H9 (cell line): ENCODE measurements at regions not wholly inside any gene's neighbourhood (a gene's known extent, or its start where the extent isn't known, plus 50 kb on each side); places are given as distances from the start of the nearest gene placed in this dataset.

Source experiments
- DNase-seq: peaks from one replicate; pipeline ENCODE4 v3.0.0-alpha.2; 2017
- H2AFZ ChIP-seq: one replicate; pipeline ENCODE4 v1.6.1; 2013; ENCODE audit warnings: mild to moderate bottlenecking, low read length, control low read depth, moderate library complexity
- H2AK5ac ChIP-seq: 2 replicates; pipeline ENCODE4 v1.6.1; 2013; ENCODE audit warnings: low read length, control low read depth, mixed read lengths; ENCODE audit not compliant: insufficient read length
- H2BK120ac ChIP-seq: one replicate; pipeline ENCODE4 v1.6.1; 2013; ENCODE audit warnings: low read depth, mild to moderate bottlenecking, low read length, control low read depth, inconsistent platforms; ENCODE audit not compliant: poor library complexity, severe bottlenecking
- H2BK12ac ChIP-seq: 2 replicates; pipeline ENCODE4 v1.6.1; 2013; ENCODE audit warnings: low read length, control low read depth, mixed read lengths, low read depth; ENCODE audit not compliant: insufficient read length
- H2BK15ac ChIP-seq: 2 replicates; pipeline ENCODE4 v1.6.1; 2013; ENCODE audit warnings: low read depth, low read length, control low read depth
- H2BK20ac ChIP-seq: one replicate; pipeline ENCODE4 v1.6.1; 2013; ENCODE audit warnings: low read depth, mild to moderate bottlenecking, low read length, control low read depth, inconsistent platforms; ENCODE audit not compliant: poor library complexity, severe bottlenecking
- H2BK5ac ChIP-seq: 2 replicates; pipeline ENCODE4 v1.6.1; 2013; ENCODE audit warnings: low read length, control low read depth, mixed read lengths; ENCODE audit not compliant: insufficient read length
- H3K14ac ChIP-seq: 2 replicates; pipeline ENCODE4 v1.6.1; 2013; ENCODE audit warnings: low read length, control low read depth; ENCODE audit not compliant: insufficient read depth
- H3K18ac ChIP-seq: 2 replicates; pipeline ENCODE4 v1.6.1; 2013; ENCODE audit warnings: low read depth, mild to moderate bottlenecking, mixed read lengths, low read length, control low read depth; ENCODE audit not compliant: insufficient read length
- H3K23ac ChIP-seq: 2 replicates; pipeline ENCODE4 v1.6.1; 2013; ENCODE audit warnings: low read length, control low read depth, mixed read lengths, low read depth; ENCODE audit not compliant: insufficient read length
- H3K23me2 ChIP-seq: 2 replicates; pipeline ENCODE4 v1.6.1; 2013; ENCODE audit warnings: low read depth, mild to moderate bottlenecking, mixed read lengths, low read length, control low read depth; ENCODE audit not compliant: insufficient read length, poor library complexity, severe bottlenecking
- H3K27ac ChIP-seq: 2 replicates; pipeline ENCODE4 v1.5.1; 2013; ENCODE audit warnings: low read length, control low read depth, mixed read lengths, low read depth; ENCODE audit not compliant: insufficient read length
- H3K27me3 ChIP-seq: 2 replicates; pipeline ENCODE4 v1.6.1; 2013; ENCODE audit warnings: low read length, control low read depth, inconsistent platforms; ENCODE audit not compliant: insufficient read depth
- H3K4ac ChIP-seq: 2 replicates; pipeline ENCODE4 v1.6.1; 2013; ENCODE audit warnings: low read depth, mild to moderate bottlenecking, control low read depth, inconsistent platforms, low read length, moderate library complexity
- H3K4me1 ChIP-seq: 2 replicates; pipeline ENCODE4 v1.6.1; 2013; ENCODE audit warnings: low read length, control low read depth, inconsistent platforms; ENCODE audit not compliant: insufficient read depth
- H3K4me2 ChIP-seq: 2 replicates; pipeline ENCODE4 v1.6.1; 2013; ENCODE audit warnings: low read length, control low read depth, mixed read lengths; ENCODE audit not compliant: insufficient read length, insufficient read depth
- H3K56ac ChIP-seq: 2 replicates; pipeline ENCODE4 v1.6.1; 2013; ENCODE audit warnings: low read depth, mild to moderate bottlenecking, mixed read lengths, low read length, control low read depth; ENCODE audit not compliant: insufficient read length
- H3K79me1 ChIP-seq: 2 replicates; pipeline ENCODE4 v1.6.1; 2013; ENCODE audit warnings: low read depth, mild to moderate bottlenecking, moderate library complexity, low read length, control low read depth, inconsistent platforms; ENCODE audit not compliant: insufficient read depth, poor library complexity, severe bottlenecking
- H3K79me2 ChIP-seq: 2 replicates; pipeline ENCODE4 v1.6.1; 2013; ENCODE audit warnings: low read length, control low read depth, inconsistent platforms; ENCODE audit not compliant: insufficient read depth
- H3K9ac ChIP-seq: 2 replicates; pipeline ENCODE4 v1.6.1; 2013; ENCODE audit warnings: low read length, control low read depth, mixed read lengths; ENCODE audit not compliant: insufficient read length; ENCODE audit errors: extremely low read depth
- H3K9me3 ChIP-seq: one replicate; pipeline ENCODE4 v1.6.1; 2013; ENCODE audit warnings: low read depth, low read length, inconsistent platforms; ENCODE audit not compliant: control insufficient read depth
- H3T11ph ChIP-seq: one replicate; pipeline ENCODE4 v1.6.1; 2013; ENCODE audit warnings: mild to moderate bottlenecking, low read length, control low read depth, inconsistent platforms
- H4K20me1 ChIP-seq: one replicate; pipeline ENCODE4 v1.6.1; 2013; ENCODE audit not compliant: control insufficient read depth, insufficient read length, insufficient read depth
- H4K5ac ChIP-seq: 2 replicates; pipeline ENCODE4 v1.6.1; 2013; ENCODE audit warnings: low read depth, mild to moderate bottlenecking, mixed read lengths, low read length, control low read depth; ENCODE audit not compliant: insufficient read length
- H4K8ac ChIP-seq: replicated peaks from 2 replicates; pipeline ENCODE4 v1.6.1; 2013; ENCODE audit warnings: low read length, control low read depth, mixed read lengths, low read depth; ENCODE audit not compliant: insufficient read length
- H4K91ac ChIP-seq: 2 replicates; pipeline ENCODE4 v1.6.1; 2013; ENCODE audit warnings: low read depth, mild to moderate bottlenecking, moderate library complexity, mixed read lengths, low read length, control low read depth; ENCODE audit not compliant: insufficient read length
- H3K27ac Mint-ChIP-seq, 3 experiments: 2 replicates in 2 of 3; 3 replicates in 1 of 3; pipeline ENCODE4 v1.8.0; 2020 to 2021; ENCODE audit warnings: mixed read lengths in 3 of 3, mild to moderate bottlenecking in 1 of 3, moderate library complexity in 1 of 3
- H3K27me3 Mint-ChIP-seq: 2 replicates; pipeline ENCODE4 v1.8.0; 2021; ENCODE audit warnings: low read depth, mild to moderate bottlenecking, moderate library complexity, mixed read lengths
- H3K36me3 Mint-ChIP-seq, 3 experiments: 2 replicates in 2 of 3; 3 replicates in 1 of 3; pipeline ENCODE4 v1.8.0; 2020 to 2021; ENCODE audit warnings: low read depth in 3 of 3, mixed read lengths in 3 of 3; ENCODE audit not compliant: insufficient read depth in 1 of 3
- H3K4me1 Mint-ChIP-seq, 2 experiments: 2 replicates each; pipeline ENCODE4 v1.8.0; 2020; ENCODE audit warnings: mixed read lengths in 2 of 2
- H3K4me3 Mint-ChIP-seq, 2 experiments: 2 replicates in 1 of 2; 3 replicates in 1 of 2; pipeline ENCODE4 v1.8.0; 2020 to 2021; ENCODE audit warnings: mild to moderate bottlenecking in 2 of 2, mixed read lengths in 2 of 2, moderate library complexity in 1 of 2
- H3K9me3 Mint-ChIP-seq, 2 experiments: 2 replicates in 1 of 2; 3 replicates in 1 of 2; pipeline ENCODE4 v1.8.0; 2020; ENCODE audit warnings: mild to moderate bottlenecking in 2 of 2, mixed read lengths in 2 of 2, moderate library complexity in 1 of 2
- CTCF ChIP-seq: fragments of 200-600 bp; sonication (generic); conservative IDR thresholded peaks from 3 replicates; pipeline ENCODE4 v1.8.0; 2021; ENCODE audit warnings: antibody characterized with exemption, mild to moderate bottlenecking
- WGBS: extraction: QIAGEN DNeasy Blood & Tissue Kit; methylation state at CpG from one replicate; pipeline ENCODE4 v1.1.7; 2013; ENCODE audit warnings: missing lambda C conversion rate, low lambda C conversion rate, mixed read lengths; ENCODE audit not compliant: insufficient read length; ENCODE audit errors: extremely low coverage; 5-methylcytosine and 5-hydroxymethylcytosine counted together

DNA sequence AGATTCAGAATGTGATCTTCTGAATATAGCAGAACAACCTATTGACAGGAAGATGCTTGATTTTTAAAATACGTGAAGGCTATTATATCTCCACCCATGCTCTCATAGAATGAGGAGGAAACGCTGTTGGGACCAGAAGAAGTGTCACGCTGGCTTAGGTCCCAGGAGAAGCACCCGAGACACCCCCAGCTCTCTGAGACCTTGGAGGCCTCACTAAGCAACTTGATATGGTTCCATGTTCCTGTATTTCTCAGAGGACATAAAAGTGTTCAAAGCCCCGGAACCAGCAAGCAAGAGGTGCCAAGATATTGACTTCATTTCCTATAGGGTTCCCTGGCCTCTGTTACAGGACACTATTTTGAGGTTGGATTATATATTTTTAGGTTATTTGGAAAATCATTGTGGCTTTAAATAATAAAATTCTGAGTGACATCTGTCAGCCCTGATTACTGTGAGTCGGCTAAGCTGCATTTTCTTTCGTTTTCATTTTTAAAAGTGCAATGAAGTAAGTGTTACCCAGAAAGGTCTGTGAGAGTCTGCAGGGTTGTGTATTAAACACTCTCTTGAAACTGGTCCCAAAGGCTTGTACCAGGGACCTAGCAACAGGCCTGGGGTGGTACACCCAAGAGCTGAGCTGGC, 400.0 kb downstream of the SOX9 start:
- Histone ChIP-seq H3T11ph (no peak overlapping the region), H4K5ac (no peak overlapping the region), H3K18ac (no peak overlapping the region), H3K14ac (no peak overlapping the region), H4K8ac (no peak overlapping the region), H3K4me1 (peaks cover 3% of the 10 kb centered on the region; the same call in 1 of the 2 replicates), H2BK20ac (no peak overlapping the region), H3K4ac (no peak overlapping the region), H3K79me2 (no peaks in the 10 kb centered on the region), H3K56ac (no peak overlapping the region), H3K27me3 (no peaks in the 10 kb centered on the region), H2BK120ac (no peak overlapping the region), H2BK5ac (no peak overlapping the region), H2AFZ (no peak overlapping the region), H3K23me2 (no peaks in the 10 kb centered on the region), H2AK5ac (no peak overlapping the region), H3K9me3 (no peaks in the 10 kb centered on the region), H2BK12ac (no peak overlapping the region), H3K27ac (no peak overlapping the region), H3K23ac (no peak overlapping the region), H3K9ac (no peak overlapping the region), H3K79me1 (no peaks in the 10 kb centered on the region), H4K20me1 (no peaks in the 10 kb centered on the region), H2BK15ac (no peak overlapping the region), H4K91ac (no peak overlapping the region), H3K4me2 (no peak overlapping the region)
- Mint-ChIP-seq H3K4me3 (no peak overlapping the region), H3K27ac (no peak overlapping the region), H3K4me1 (peaks cover 17 to 39% of the 10 kb centered on the region in 2 experiments), H3K27me3 (no peaks in the 10 kb centered on the region; the same call in 1 of the 2 replicates), H3K9me3 (no peaks in the 10 kb centered on the region), H3K36me3 (no peaks in the 10 kb centered on the region)
- no peak for TF ChIP-seq CTCF
- no CpG with 5 or more reads among the region's 7 CpGs for WGBS
- no peak for DNase-seq
